ENCODE measurements at regions not wholly inside any gene's neighbourhood (a gene's known extent, or its start where the extent isn't known, plus 50 kb on each side); places are given as distances from the start of the nearest gene placed in this dataset.

DNA sequence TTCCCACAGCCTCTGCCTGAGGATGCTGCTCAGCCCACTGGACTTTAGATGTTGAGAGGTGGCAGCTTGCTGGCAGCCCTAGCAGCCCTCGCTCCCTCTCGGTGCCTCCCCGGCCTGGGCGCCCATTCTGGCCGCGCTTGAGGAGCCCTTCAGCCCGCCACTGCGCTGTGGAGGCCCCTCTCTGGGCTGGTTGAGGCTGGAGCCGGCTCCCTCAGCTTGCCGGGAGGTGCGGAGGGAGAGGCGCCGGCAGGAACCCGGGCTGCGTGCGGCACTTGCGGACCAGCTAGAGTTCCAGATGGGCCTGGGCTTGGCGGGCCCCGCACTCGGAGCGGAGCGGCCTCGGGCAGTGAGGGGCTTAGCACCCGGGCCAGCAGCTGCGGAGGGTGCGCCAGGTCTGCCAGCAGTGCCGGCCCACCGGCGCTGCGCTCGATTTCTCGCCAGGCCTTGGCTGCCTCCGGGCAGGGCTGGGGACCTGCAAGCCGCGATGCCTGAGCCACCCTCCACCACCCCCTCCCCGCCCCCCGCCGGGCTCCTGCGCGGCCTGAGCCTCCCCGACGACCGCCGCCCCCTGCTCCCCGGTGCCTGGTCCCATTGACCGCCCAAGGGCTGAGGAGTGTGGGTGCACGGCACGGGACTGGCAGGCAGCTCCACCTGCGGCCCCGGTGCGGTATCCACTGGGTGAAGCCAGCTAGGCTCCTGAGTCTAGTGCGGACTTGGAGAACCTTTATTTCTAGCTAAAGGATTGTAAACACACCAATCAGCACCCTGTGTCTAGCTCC, 446.2 kb downstream of the INSC start:
- TF ChIP-seq POLR2A (IDR thresholded peaks at IDR 0.05; ENCODE audit: low read depth, low read length) (no peak), TAF1 (IDR thresholded peaks at IDR 0.05; ENCODE audit: low read depth, low read length) (no peak), POLR2AphosphoS5 (IDR thresholded peaks at IDR 0.05; ENCODE audit: low read depth, low read length) (no peak), PAX5 (IDR thresholded peaks at IDR 0.05; ENCODE audit: insufficient read depth, low read length, severe bottlenecking) (no peak)
